ENCODE measurements at regions not wholly inside any gene's neighbourhood (a gene's known extent, or its start where the extent isn't known, plus 50 kb on each side); places are given as distances from the start of the nearest gene placed in this dataset.

GRCh38 chr2:198782734-198783133 is 675.0 kb downstream of the SATB2 start:
- DNase-seq (no peak), ATAC-seq (ENCODE audit: poor library complexity) (no peak)
- Mint-ChIP-seq H3K36me3 (ENCODE audit: low read depth) (no peaks in the 10 kb centered on the region), H3K4me1 (ENCODE audit: low read depth) (no peaks in the 10 kb centered on the region), H3K9me3 (peaks cover 3% of the 10 kb centered on the region), H3K27ac (no peak overlapping the region), H3K27me3 (no peaks in the 10 kb centered on the region), H3K4me3 (no peak overlapping the region)
- intact Hi-C loops (cut with DNase I, micrococcal nuclease) = no loop called here
- ChIA-PET POLR2A (no interaction called here), CTCF (no interaction called here)
- no peaks in the 10 kb centered on the region for H3K27me3 ChIP-seq (ENCODE audit: control insufficient read depth in 1 of 2, insufficient read depth in 2 of 2, low read length in 2 of 2)
- H3K9me3 ChIP-seq (ENCODE audit: control insufficient read depth in 1 of 2, insufficient read depth in 1 of 2, low read length in 2 of 2) = no peaks in the 10 kb centered on the region
- H3K4me1 ChIP-seq (ENCODE audit: insufficient read depth, low read length) = no peaks in the 10 kb centered on the region
- no peaks in the 10 kb centered on the region for H3K36me3 ChIP-seq (ENCODE audit: insufficient read depth, low read length)
- H3K4me3 ChIP-seq (ENCODE audit: low read length) = no peak overlapping the region
- no peak overlapping the region for H3K27ac ChIP-seq (ENCODE audit: low read depth in 1 of 2, low read length in 2 of 2)
- no peak for TF ChIP-seq CTCF (IDR thresholded peaks at IDR 0.05)

- CTCF ChIA-PET = no interaction called here
- no peak overlapping the region for H3K27ac ChIP-seq (ENCODE audit: low read depth in 1 of 2, low read length in 2 of 2)
- H3K9me3 ChIP-seq (ENCODE audit: control insufficient read depth in 1 of 2, insufficient read depth in 1 of 2, low read length in 2 of 2) = no peaks in the 10 kb centered on the region
- no peak for ATAC-seq (ENCODE audit: poor library complexity)
- H3K4me1 Mint-ChIP-seq (ENCODE audit: low read depth) = no peaks in the 10 kb centered on the region
- H3K4me1 ChIP-seq (ENCODE audit: insufficient read depth, low read length) = no peaks in the 10 kb centered on the region
- H3K27me3 Mint-ChIP-seq = no peaks in the 10 kb centered on the region
- no peak overlapping the region for H3K4me3 Mint-ChIP-seq
- H3K27me3 ChIP-seq (ENCODE audit: control insufficient read depth in 1 of 2, insufficient read depth in 2 of 2, low read length in 2 of 2) = no peaks in the 10 kb centered on the region
- no peaks in the 10 kb centered on the region for H3K36me3 Mint-ChIP-seq (ENCODE audit: low read depth)
- no peaks in the 10 kb centered on the region for H3K9me3 Mint-ChIP-seq
- H3K36me3 ChIP-seq (ENCODE audit: insufficient read depth, low read length) = no peaks in the 10 kb centered on the region
- no peak overlapping the region for H3K27ac Mint-ChIP-seq
- intact Hi-C loops (cut with DNase I, micrococcal nuclease) = no loop called here
- TF ChIP-seq CTCF (IDR thresholded peaks at IDR 0.05) = no peak
- H3K4me3 ChIP-seq (ENCODE audit: low read length) = no peak overlapping the region
- DNase-seq = no peak
- POLR2A ChIA-PET = no interaction called here
Measured at GRCh38 chr2:198776616-198777406, 680.9 kb downstream of the SATB2 start.

- POLR2A ChIA-PET = no interaction called here
Measured at GRCh38 chr2:198775737-198776136, 682.0 kb downstream of the SATB2 start.

More at GRCh38 chr2:198775737-198776136, 682.0 kb downstream of the SATB2 start:
- no peak overlapping the region for H3K27ac ChIP-seq (ENCODE audit: low read depth in 1 of 2, low read length in 2 of 2)
- no peak for ATAC-seq (ENCODE audit: poor library complexity)
- no peaks in the 10 kb centered on the region for H3K27me3 ChIP-seq (ENCODE audit: control insufficient read depth in 1 of 2, insufficient read depth in 2 of 2, low read length in 2 of 2)
- DNase-seq = no peak
- Mint-ChIP-seq H3K9me3 (no peaks in the 10 kb centered on the region), H3K27me3 (no peaks in the 10 kb centered on the region), H3K4me1 (ENCODE audit: low read depth) (no peaks in the 10 kb centered on the region), H3K36me3 (ENCODE audit: low read depth) (no peaks in the 10 kb centered on the region), H3K4me3 (no peak overlapping the region), H3K27ac (no peak overlapping the region)
- intact Hi-C loops (cut with DNase I, micrococcal nuclease) = no loop called here
- no peaks in the 10 kb centered on the region for H3K36me3 ChIP-seq (ENCODE audit: insufficient read depth, low read length)
- no peak for TF ChIP-seq CTCF (IDR thresholded peaks at IDR 0.05)
- CTCF ChIA-PET = no interaction called here
- no peak overlapping the region for H3K4me3 ChIP-seq (ENCODE audit: low read length)
- no peaks in the 10 kb centered on the region for H3K9me3 ChIP-seq (ENCODE audit: control insufficient read depth in 1 of 2, insufficient read depth in 1 of 2, low read length in 2 of 2)
- no peaks in the 10 kb centered on the region for H3K4me1 ChIP-seq (ENCODE audit: insufficient read depth, low read length)
